IPS-NIHi7 (cell line): ENCODE measurements at regions not wholly inside any gene's neighbourhood (a gene's known extent, or its start where the extent isn't known, plus 50 kb on each side); places are given as distances from the start of the nearest gene placed in this dataset.
"Not testable (repeated sequence)": the region's sequence is repeated elsewhere in the genome, so short reads cannot be mapped to it uniquely, and the experiment has no call there.

Experiments used
- DNase-seq: peaks from one replicate; pipeline ENCODE4 v3.0.0; 2012; ENCODE audit warnings: mixed read lengths; ENCODE audit errors: extremely low spot score

- no peak for DNase-seq
These were observed 125.3 kb upstream of the MARCHF11 start for GRCh38 chr5:16304846-16305245.

- DNase-seq: no peak
These were observed 117.4 kb upstream of the MARCHF11 start for GRCh38 chr5:16296946-16297345.

GRCh38 chr5:16291894-16292293 lies 112.3 kb upstream of the MARCHF11 start:
- DNase-seq: no peak

DNA sequence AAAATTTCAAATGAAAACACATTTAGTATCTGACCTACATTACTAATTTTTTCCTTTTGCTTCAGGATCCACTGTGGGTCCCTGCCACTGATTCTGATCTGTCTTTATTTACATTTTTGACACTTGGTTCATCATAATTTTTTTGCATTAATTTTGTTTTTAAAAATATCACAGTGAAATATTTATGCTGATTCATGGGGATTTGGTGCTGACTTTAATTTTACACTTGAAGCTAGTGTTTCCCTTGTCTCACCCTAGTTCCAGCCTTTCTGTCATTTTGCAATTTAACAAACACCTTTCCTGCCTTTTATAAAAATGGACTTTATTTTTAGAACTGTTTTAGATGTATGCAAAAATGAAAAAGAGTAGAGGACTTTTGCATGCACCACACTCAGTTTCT lies 111.9 kb upstream of the MARCHF11 start:
- DNase-seq: no peak

GRCh38 chr5:16283791-16284190 lies 104.2 kb upstream of the MARCHF11 start:
- no peak for DNase-seq

DNA sequence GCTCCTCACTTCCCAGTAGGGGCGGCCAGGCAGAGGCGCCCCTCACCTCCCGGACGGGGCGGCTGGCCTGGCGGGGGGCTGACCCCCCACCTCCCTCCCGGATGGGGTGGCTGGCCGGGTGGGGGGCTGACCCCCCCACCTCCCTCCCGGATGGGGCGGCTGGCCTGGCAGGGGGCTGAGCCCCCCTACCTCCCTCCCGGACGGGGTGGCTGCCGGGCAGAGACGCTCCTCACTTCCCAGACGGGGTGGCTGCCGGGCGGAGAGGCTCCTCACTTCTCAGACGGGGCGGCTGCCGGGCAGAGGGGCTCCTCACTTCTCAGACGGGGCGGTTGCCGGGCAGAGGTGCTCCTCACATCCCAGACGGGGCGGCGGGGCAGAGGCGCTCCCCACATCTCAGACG lies 97.3 kb upstream of the MARCHF11 start:
- not testable (repeated sequence) for DNase-seq

DNA sequence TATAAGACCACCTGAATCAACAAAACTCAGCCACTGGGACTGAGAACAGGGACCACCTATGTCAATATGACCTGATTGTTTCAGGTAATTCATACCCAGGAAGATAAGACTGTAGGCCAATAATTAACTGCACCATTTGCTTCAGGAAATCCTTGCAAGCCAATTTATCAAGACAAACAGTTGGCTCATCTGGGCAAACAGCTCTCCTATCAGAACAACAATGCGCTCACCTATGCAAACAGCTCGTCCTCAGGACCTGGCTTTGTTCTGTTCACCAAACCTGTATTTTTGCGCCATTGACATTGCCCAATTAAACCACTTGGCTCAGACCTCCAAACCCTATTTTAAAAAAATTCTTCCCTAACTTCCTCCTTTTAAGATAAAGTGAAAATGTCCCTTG lies 92.3 kb upstream of the MARCHF11 start:
- DNase-seq: no peak

GRCh38 chr5:16265141-16265540 lies 85.5 kb upstream of the MARCHF11 start:
- DNase-seq: no peak

- DNase-seq: no peak
These were observed 80.4 kb upstream of the MARCHF11 start for GRCh38 chr5:16260000-16260399.

GRCh38 chr5:16253856-16254255 lies 74.3 kb upstream of the MARCHF11 start:
- DNase-seq: no peak

GRCh38 chr5:16245956-16246355 lies 66.4 kb upstream of the MARCHF11 start:
- no peak for DNase-seq

DNA sequence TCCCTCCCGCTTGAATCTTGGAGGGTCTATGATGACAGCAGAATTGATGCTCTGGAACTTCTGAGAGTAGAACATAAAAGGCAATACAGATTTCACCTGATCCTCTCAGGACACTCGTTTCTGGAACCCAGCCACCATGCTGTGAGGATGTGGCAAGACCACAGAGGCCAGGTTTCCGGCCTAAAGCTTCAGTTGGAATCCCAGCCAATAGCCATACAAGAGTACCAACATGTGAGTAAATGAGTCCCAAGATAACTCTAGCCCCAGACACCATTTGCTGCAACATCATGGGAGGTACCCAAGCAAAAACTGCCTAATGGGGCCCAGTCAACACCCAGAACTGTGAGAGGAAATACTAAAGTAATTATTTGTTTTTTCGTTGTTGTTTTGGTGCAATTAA lies 65.7 kb upstream of the MARCHF11 start:
- no peak for DNase-seq

DNA sequence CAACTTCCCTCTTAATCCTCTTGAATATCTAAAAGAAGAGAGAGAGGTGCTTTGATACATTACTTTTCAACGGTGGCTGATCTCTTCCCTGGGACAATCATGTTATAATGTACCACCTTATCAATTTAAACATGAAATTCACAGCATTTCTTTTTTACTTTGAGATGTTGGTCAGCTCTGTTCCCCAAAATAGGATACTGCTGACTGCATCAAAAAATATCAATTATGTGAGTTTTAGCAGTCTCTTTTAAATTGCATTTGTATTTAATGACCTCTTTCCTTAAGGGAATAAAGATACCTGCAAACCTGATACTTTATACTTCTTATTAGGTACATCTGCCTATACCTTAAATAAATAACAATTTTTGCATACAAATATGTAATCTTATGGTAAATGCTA lies 58.4 kb upstream of the MARCHF11 start:
- no peak for DNase-seq

- no peak for DNase-seq
These were observed 55.0 kb upstream of the MARCHF11 start for GRCh38 chr5:16234598-16234997.

GRCh38 chr5:16233730-16234129 lies 54.1 kb upstream of the MARCHF11 start:
- no peak for DNase-seq

DNA sequence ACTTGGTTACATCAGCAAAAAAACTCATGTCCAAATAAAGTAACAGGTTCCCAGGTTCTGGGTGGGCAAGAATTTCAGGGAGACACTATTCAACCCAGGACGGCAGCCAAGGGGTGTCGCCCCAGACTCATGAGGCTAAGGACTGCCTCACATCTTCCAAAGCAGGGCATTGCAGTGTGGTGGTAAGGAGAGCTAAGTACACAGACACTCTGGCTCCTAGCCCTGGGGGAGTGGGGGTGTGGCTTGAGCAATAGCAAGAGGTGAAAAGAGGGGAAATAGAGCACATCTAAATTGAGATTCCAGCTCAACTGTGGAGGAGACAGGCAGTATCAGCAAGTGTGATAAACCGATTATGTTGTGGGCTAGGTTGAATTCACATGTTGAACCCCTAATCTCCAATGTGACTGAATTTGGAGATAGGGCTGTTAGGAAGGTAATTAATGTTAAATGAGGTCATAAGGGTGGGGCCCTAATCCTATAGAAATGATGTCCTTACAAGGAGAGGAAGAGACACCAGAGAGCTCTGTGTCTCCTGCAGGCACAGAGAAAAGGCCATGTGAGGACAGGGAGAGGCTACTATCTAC lies 49.9 kb upstream of the MARCHF11 start:
- DNase-seq: peak; percentile 27
